T-helper 9 cell (primary cell): ENCODE measurements at regions not wholly inside any gene's neighbourhood (a gene's known extent, or its start where the extent isn't known, plus 50 kb on each side); places are given as distances from the start of the nearest gene placed in this dataset.

Experiments
- DNase-seq: peaks from one replicate; pipeline ENCODE4 v3.0.0-alpha.2; 2020

- DNase-seq, result no peak
Observed at GRCh38 chr15:26178640-26179220, 315.6 kb upstream of the ATP10A start.

GRCh38 chr15:26177816-26178215, 314.7 kb upstream of the ATP10A start:
- DNase-seq, result no peak

- no peak for DNase-seq
Observed at GRCh38 chr15:26176831-26177230, 313.7 kb upstream of the ATP10A start.

- no peak for DNase-seq
Observed at GRCh38 chr15:26171266-26171665, 308.1 kb upstream of the ATP10A start.

GRCh38 chr15:26166429-26166828, 303.3 kb upstream of the ATP10A start:
- DNase-seq, result no peak

GRCh38 chr15:26165546-26165945, 302.4 kb upstream of the ATP10A start:
- no peak for DNase-seq

GRCh38 chr15:26160343-26160742, 297.2 kb upstream of the ATP10A start:
- no peak for DNase-seq

- DNase-seq, result no peak
Observed at GRCh38 chr15:26158176-26158575, 295.0 kb upstream of the ATP10A start.

- DNase-seq, result no peak
Observed at GRCh38 chr15:26157081-26157480, 294.0 kb upstream of the ATP10A start.

GRCh38 chr15:26156051-26156450, 292.9 kb upstream of the ATP10A start:
- no peak for DNase-seq

GRCh38 chr15:26148156-26148860, 285.2 kb upstream of the ATP10A start:
- no peak for DNase-seq

- no peak for DNase-seq
Observed at GRCh38 chr15:26146202-26146601, 283.1 kb upstream of the ATP10A start.

- DNase-seq, result no peak
Observed at GRCh38 chr15:26145796-26146195, 282.7 kb upstream of the ATP10A start.

- DNase-seq, result no peak
Observed at GRCh38 chr15:26144836-26145235, 281.7 kb upstream of the ATP10A start.

GRCh38 chr15:26143221-26143620, 280.1 kb upstream of the ATP10A start:
- DNase-seq, result no peak

GRCh38 chr15:26134812-26135211, 271.7 kb upstream of the ATP10A start:
- DNase-seq, result no peak

GRCh38 chr15:26134152-26134551, 271.0 kb upstream of the ATP10A start:
- DNase-seq, result no peak

GRCh38 chr15:26132811-26133210, 269.7 kb upstream of the ATP10A start:
- DNase-seq, result no peak

GRCh38 chr15:26129852-26130251, 266.7 kb upstream of the ATP10A start:
- no peak for DNase-seq

- no peak for DNase-seq
Observed at GRCh38 chr15:26128611-26129140, 265.5 kb upstream of the ATP10A start.

GRCh38 chr15:26126819-26127387, 263.8 kb upstream of the ATP10A start:
- DNase-seq, result no peak

- no peak for DNase-seq
Observed at GRCh38 chr15:26126070-26126469, 262.9 kb upstream of the ATP10A start.

GRCh38 chr15:26125664-26126063, 262.5 kb upstream of the ATP10A start:
- no peak for DNase-seq

- DNase-seq, result no peak
Observed at GRCh38 chr15:26119322-26119721, 256.2 kb upstream of the ATP10A start.
